ENCODE measurements at regions not wholly inside any gene's neighbourhood (a gene's known extent, or its start where the extent isn't known, plus 50 kb on each side); places are given as distances from the start of the nearest gene placed in this dataset.

DNA sequence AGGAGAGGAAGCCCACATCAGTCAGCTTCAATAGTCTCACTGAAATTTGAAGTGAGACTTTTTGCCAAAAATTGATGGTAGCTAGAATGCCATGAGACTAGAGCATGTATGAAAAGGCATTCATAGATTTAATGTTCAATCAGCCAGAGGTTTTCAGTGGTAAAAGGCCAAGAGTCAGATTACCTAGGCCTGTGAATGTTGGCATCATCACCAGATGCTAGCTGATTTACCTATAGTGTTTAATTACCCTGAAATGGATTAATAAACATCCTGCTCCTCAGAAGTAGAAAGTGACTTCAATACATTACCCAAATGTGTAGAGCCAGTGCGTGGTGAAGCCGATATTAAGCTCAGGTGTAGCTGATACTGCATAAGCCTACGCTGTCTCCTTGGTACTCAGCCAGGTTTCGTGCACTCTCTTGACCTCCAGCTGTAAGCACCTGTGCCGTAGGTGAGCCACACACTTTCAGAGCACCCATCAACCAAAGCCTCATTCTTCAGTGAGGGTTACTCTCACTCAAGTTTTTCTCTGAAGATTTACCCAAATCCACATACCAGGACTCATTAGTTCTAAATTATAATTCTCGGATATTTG is 1140.3 kb upstream of the SLC10A2 start:
- no peak for DNase-seq (ENCODE audit: low read depth)
- TF ChIP-seq, protein P1, sequence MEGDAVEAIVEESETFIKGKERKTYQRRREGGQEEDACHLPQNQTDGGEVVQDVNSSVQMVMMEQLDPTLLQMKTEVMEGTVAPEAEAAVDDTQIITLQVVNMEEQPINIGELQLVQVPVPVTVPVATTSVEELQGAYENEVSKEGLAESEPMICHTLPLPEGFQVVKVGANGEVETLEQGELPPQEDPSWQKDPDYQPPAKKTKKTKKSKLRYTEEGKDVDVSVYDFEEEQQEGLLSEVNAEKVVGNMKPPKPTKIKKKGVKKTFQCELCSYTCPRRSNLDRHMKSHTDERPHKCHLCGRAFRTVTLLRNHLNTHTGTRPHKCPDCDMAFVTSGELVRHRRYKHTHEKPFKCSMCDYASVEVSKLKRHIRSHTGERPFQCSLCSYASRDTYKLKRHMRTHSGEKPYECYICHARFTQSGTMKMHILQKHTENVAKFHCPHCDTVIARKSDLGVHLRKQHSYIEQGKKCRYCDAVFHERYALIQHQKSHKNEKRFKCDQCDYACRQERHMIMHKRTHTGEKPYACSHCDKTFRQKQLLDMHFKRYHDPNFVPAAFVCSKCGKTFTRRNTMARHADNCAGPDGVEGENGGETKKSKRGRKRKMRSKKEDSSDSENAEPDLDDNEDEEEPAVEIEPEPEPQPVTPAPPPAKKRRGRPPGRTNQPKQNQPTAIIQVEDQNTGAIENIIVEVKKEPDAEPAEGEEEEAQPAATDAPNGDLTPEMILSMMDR (IDR thresholded peaks at IDR 0.05; ENCODE audit: insufficient read depth, low read length, severe bottlenecking) = no peak
- FAIRE-seq = no peak
- Histone ChIP-seq H3K4me3 (ENCODE audit: low read depth, low read length) (no peak overlapping the region), H3K36me3 (ENCODE audit: control insufficient read depth, insufficient read depth, low read length) (no peaks in the 10 kb centered on the region), H3K27me3 (ENCODE audit: control insufficient read depth, insufficient read depth, low read length) (no peaks in the 10 kb centered on the region)

DNA sequence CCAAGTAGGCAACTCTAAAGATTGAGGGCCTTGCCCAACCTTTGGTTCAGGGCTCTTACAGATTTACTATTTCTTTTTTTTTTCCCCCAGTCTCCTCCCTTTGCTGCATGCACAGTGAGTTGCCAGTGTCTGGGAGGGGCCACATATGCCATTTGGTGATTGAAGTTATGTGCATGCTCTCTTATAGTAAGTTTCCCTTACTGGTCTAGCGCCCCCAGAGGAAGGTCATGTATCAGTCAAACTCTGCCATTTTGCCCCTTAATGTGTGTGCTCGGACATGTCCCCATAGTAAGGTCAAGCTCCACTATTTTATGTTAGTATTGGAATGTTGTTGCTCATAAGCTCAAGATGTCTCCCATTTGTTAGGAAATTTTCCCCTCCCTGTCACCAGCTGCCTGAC is 1138.0 kb upstream of the SLC10A2 start:
- FAIRE-seq = no peak
- no peak overlapping the region for H3K4me3 ChIP-seq (ENCODE audit: low read depth, low read length)

DNA sequence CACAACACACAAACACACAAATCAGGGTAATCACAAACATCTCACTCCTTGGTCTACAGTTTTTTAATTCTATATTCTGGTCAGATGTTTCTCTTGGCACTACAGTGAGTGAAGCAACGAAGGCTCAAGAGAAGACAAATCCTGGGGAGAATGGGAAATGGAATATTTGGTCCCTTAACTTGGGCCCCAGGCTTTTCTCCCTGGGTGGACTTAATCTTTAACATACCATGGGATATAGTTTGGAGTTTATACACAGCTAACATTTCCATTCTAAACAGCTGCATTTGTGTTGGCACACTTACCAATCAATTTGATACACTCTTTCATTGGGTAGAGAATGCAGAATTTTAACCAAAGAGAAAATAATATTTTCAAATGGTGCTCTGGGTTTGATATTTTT is 1132.6 kb upstream of the SLC10A2 start:
- TF ChIP-seq, protein P1 (IDR thresholded peaks at IDR 0.05; ENCODE audit: insufficient read depth, low read length, severe bottlenecking) = no peak
- FAIRE-seq = no peak
- Histone ChIP-seq H3K4me3 (ENCODE audit: low read depth, low read length) (no peak overlapping the region), H3K36me3 (ENCODE audit: control insufficient read depth, insufficient read depth, low read length) (no peaks in the 10 kb centered on the region), H3K27me3 (ENCODE audit: control insufficient read depth, insufficient read depth, low read length) (no peaks in the 10 kb centered on the region)
- no peak for DNase-seq (ENCODE audit: low read depth)

More for the DNA sequence above, 1138.0 kb upstream of the SLC10A2 start:
- DNase-seq (ENCODE audit: low read depth) = no peak
- TF ChIP-seq, protein P1 (IDR thresholded peaks at IDR 0.05; ENCODE audit: insufficient read depth, low read length, severe bottlenecking) = no peak
- Histone ChIP-seq H3K36me3 (ENCODE audit: control insufficient read depth, insufficient read depth, low read length) (no peaks in the 10 kb centered on the region), H3K27me3 (ENCODE audit: control insufficient read depth, insufficient read depth, low read length) (no peaks in the 10 kb centered on the region)

DNA sequence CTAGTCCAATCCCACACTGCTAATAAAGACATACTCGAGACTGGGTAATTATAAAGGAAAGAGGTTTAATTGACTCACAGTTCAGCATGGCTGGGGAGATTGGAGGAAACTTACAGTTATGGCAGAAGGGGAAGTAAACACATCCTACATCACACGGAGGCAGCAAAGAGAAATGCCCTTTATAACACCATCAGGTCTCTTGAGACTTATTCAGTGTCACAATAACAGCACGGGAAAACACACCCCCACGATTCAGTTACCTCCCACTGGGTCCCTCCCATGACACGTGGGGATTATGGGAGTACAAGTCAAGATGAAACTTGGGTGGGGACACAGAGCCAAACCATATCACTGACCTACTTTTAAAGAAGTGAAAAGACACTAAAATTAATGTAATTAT is 1130.4 kb upstream of the SLC10A2 start:
- H3K4me3 ChIP-seq (ENCODE audit: low read depth, low read length) = no peak overlapping the region
- TF ChIP-seq, protein P1 (IDR thresholded peaks at IDR 0.05; ENCODE audit: insufficient read depth, low read length, severe bottlenecking) = no peak
- FAIRE-seq (no peak), DNase-seq (ENCODE audit: low read depth) (no peak)
- no peaks in the 10 kb centered on the region for H3K27me3 ChIP-seq (ENCODE audit: control insufficient read depth, insufficient read depth, low read length)
- H3K36me3 ChIP-seq (ENCODE audit: control insufficient read depth, insufficient read depth, low read length) = no peaks in the 10 kb centered on the region

DNA sequence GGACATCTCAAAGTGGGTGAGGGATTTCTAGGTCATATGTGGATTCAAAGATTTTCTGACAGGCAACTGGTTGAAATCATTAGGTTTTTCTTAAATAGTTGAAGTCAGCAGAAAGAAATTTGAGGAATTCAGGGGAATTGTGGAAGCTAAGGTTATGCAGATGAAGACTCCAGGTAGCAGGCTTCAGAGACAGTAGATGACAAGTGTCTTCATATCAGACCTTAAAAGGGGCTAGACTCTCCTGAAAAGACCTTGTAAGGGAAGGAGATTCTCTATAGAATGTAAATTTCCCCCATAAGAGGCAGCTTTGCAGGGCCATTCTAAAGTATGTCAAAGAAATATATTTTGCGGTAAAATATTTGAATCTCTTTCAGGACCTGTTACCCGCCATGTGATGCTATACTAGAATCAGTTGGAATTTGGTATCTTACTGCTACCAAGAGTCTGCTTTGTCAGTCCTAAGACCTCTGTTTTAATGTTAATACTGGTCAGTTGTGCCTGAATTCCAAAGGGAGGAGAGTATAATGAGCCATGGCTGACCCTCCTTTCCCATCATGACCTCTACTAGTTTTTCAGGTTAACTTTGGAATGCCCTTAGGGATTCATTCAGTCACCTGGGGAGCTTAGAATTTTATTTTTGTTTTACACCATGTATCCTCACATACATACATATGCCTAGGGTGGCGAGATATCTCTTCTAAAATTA is 1115.5 kb upstream of the SLC10A2 start:
- no peak for DNase-seq (ENCODE audit: low read depth)
- TF ChIP-seq, protein P1 (IDR thresholded peaks at IDR 0.05; ENCODE audit: insufficient read depth, low read length, severe bottlenecking) = no peak
- Histone ChIP-seq H3K27me3 (ENCODE audit: control insufficient read depth, insufficient read depth, low read length) (no peaks in the 10 kb centered on the region), H3K36me3 (ENCODE audit: control insufficient read depth, insufficient read depth, low read length) (no peaks in the 10 kb centered on the region), H3K4me3 (ENCODE audit: low read depth, low read length) (no peak overlapping the region)
- FAIRE-seq = no peak
